Mesodermal cell (in vitro differentiated cells): ENCODE measurements at regions not wholly inside any gene's neighbourhood (a gene's known extent, or its start where the extent isn't known, plus 50 kb on each side); places are given as distances from the start of the nearest gene placed in this dataset.

Experiments used
- H3K27ac ChIP-seq: 2 replicates; pipeline ENCODE4 v1.7.0; 2013; ENCODE audit warnings: mild to moderate bottlenecking, low read depth, low read length, moderate library complexity; ENCODE audit not compliant: severe bottlenecking
- H3K36me3 ChIP-seq: 2 replicates; pipeline ENCODE4 v1.7.1; 2013; ENCODE audit warnings: mild to moderate bottlenecking, low read length, moderate library complexity; ENCODE audit not compliant: control insufficient read depth, insufficient read depth
- H3K4me1 ChIP-seq: one replicate; pipeline ENCODE4 v1.7.1; 2013; ENCODE audit warnings: mild to moderate bottlenecking, low read length; ENCODE audit not compliant: insufficient read depth, control insufficient read depth, poor library complexity, severe bottlenecking
- H3K4me3 ChIP-seq: 2 replicates; pipeline ENCODE4 v1.7.0; 2013; ENCODE audit warnings: low read length, control low read depth, mild to moderate bottlenecking; ENCODE audit not compliant: insufficient read depth, poor library complexity, severe bottlenecking; ENCODE audit errors: extremely low read depth
- H3K9me3 ChIP-seq: 2 replicates; pipeline ENCODE4 v1.7.1; 2013; ENCODE audit warnings: mild to moderate bottlenecking, low read length, moderate library complexity; ENCODE audit not compliant: control insufficient read depth
- WGBS, 2 experiments: methylation state at CpG; one replicate each; pipeline ENCODE4 v1.1.5; 2013; ENCODE audit warnings: missing lambda C conversion rate in 2 of 2; ENCODE audit not compliant: insufficient coverage in 2 of 2; 5-methylcytosine and 5-hydroxymethylcytosine counted together

DNA sequence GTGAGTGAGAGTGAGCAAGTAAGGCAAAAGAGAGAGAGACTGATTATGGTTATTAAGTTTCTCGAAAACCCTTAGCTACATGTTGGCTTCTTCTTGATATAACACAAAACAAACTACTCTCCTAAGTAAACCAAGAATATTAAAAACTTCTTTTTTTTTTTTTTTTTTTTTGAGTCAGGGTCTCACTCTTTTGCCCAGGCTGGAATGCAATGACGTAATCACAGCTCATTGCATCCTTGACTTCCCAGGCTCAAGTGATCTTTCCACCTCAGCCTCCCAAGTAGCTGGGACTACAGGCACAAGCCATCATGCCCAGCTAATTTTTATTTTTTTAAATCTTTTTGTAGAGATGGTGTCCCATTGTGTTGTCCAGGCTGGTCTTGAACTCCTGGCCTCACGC, 102.2 kb upstream of the IL6 start:
- no peak overlapping the region for H3K27ac ChIP-seq
- no peaks in the 10 kb centered on the region for H3K9me3 ChIP-seq
- H3K4me3 ChIP-seq: no peak overlapping the region
- WGBS, 2 experiments: 60 to 100% methylated on average over 1 of the region's 3 CpGs
- H3K4me1 ChIP-seq: peaks cover 4% of the 10 kb centered on the region
- no peaks in the 10 kb centered on the region for H3K36me3 ChIP-seq

DNA sequence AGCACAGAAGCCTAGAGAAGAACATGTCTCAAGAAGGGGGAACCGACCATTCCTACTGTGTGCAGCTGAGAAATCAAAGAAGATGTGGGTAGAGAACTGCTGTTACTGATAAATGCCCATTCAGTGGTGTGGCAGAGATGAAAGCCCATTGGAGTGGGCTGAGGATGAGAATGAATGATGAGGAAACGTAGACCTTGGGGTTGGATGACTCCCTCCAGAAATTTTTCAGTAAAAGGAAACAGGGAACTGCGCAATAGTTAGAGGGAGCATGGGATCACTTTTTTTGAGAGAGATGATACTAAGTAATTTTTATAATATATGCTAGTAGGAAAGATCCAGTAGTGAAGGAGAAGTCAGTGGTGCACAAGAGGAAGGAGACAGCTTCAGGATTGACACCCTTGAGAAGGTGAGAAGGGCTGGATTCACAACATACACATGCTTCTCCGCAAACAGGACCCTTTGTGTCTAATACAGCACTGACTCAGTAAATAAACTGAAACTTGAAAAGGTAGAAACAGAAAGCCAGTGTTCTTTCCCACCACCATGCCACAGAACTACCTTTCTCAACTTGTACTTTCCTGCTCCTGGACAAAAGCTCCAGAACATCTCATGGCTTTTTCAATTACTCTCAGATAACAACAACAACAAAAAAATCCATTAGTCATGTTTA, 104.7 kb upstream of the IL6 start:
- Histone ChIP-seq H3K9me3 (peaks cover 9% of the 10 kb centered on the region), H3K4me3 (no peak overlapping the region), H3K27ac (no peak overlapping the region), H3K4me1 (peaks cover 3% of the 10 kb centered on the region), H3K36me3 (no peaks in the 10 kb centered on the region)
- WGBS, 2 experiments: 90 to 100% methylated on average over 2 to 3 of the region's 4 CpGs

DNA sequence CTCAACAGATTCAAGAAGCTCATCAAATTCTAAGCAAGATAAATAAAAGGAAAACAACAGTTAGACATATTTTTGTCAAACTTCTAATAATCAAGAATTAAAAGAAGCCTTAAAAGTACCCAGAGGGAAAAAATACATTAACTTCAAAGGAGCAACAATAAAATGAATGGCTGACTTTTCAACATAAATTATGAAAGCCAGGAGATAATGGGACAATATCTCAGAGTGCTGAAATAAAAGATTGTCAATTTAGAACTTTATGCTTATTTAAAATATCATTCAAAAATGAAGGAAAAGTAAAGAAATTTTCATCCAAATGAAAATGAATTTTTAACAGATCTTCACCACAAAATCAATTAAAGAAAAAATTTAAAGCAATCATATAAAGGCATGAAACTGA, 108.5 kb upstream of the IL6 start:
- Histone ChIP-seq H3K9me3 (peaks cover 14% of the 10 kb centered on the region), H3K36me3 (no peaks in the 10 kb centered on the region), H3K4me1 (no peaks in the 10 kb centered on the region), H3K4me3 (no peak overlapping the region), H3K27ac (no peak overlapping the region)

DNA sequence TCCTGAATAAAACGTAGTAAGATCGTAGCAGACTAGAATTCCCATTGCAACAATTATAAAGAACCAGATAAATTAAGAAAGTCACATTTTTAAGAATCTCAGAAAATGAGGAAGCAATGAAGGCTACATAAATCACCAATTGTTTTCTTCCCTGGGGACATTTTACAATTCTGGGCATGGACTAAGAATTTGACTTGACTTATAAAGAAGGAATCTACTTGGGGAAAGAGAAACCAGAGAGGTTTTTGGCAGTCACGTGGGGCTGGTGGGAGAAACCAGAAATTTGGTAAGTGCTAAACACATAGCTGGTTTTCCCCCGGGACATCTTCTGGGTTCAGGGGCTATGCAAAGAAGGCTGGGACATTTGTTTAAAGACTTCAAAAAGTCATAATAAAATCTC, 109.8 kb upstream of the IL6 start:
- 71 to 89% methylated on average over 1 to 3 of the region's 4 CpGs for WGBS, 2 experiments
- Histone ChIP-seq H3K36me3 (no peaks in the 10 kb centered on the region), H3K4me3 (no peak overlapping the region), H3K4me1 (no peaks in the 10 kb centered on the region), H3K9me3 (peaks cover 14% of the 10 kb centered on the region), H3K27ac (no peak overlapping the region)

DNA sequence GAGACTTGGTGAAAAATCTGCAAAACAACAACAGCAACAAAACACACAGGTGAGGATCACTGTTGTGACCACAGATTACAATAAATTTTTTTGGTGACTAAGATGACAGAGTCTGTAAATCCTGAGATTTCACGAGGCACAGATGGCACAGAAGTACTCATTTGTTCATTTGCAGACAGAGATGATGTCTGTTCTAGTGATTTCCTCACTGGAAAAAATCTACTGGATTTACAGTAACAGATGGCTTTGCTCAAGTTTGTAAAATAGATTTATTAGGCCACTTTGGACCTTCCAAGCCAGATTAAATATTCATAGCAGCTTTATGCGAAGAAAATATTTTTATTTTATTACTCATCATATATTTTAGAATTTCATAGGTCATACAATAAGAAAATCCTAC, 113.5 kb upstream of the IL6 start:
- Histone ChIP-seq H3K36me3 (no peaks in the 10 kb centered on the region), H3K27ac (no peak overlapping the region), H3K4me1 (peaks cover 9% of the 10 kb centered on the region), H3K4me3 (no peak overlapping the region), H3K9me3 (peaks cover 14% of the 10 kb centered on the region)
- WGBS, 2 experiments: 92% methylated on average over 1 of the region's 2 CpGs; no CpG with 5 or more reads in 1 of the 2 experiments

DNA sequence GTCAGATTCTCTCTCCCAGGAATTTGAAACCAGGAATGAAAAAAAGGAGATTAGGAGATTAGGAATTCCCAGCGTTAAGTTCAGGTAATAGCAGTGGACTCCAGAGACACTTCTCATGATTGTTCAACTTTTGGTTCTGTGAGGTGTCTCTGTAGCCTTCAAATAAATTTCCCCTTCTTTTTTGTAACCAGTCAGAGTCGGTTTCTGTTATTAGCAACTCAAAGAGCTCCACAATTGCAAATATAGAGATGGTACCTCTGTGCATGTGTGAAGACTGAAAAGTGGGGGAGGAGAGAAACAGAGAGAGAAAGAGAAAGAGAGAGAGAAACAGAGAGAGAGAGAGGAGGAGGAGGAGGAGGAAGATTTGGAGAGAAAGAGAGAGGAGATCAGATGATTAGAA, 112.8 kb upstream of the STEAP1B start:
- Histone ChIP-seq H3K4me1 (peaks cover 9% of the 10 kb centered on the region), H3K9me3 (peaks cover 10% of the 10 kb centered on the region), H3K27ac (no peak overlapping the region), H3K4me3 (no peak overlapping the region), H3K36me3 (no peaks in the 10 kb centered on the region)
- WGBS, 2 experiments: 100% methylated on average over 1 of the region's 2 CpGs; no CpG with 5 or more reads in 1 of the 2 experiments

DNA sequence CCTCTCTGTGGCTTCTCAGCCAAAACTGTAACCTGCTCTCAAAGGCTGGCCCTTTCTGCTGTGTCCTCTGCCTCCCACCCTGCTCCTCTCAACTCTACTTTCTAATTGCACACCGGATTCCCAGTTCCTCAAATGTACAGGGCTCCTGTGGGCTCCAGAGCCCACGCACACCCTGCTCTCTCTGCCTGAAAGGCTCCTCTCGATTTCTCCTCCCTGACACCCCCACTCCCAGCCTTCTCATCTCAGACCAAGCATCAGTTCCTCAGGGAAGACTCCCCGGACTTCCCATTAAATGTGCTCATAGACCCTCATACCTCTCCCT, 111.7 kb upstream of the STEAP1B start:
- WGBS, 2 experiments: 90 to 91% methylated on average over 4 of the region's 4 CpGs
- H3K27ac ChIP-seq: no peak overlapping the region
- no peaks in the 10 kb centered on the region for H3K9me3 ChIP-seq
- no peak overlapping the region for H3K4me3 ChIP-seq
- H3K36me3 ChIP-seq: no peaks in the 10 kb centered on the region
- peaks cover 9% of the 10 kb centered on the region for H3K4me1 ChIP-seq

DNA sequence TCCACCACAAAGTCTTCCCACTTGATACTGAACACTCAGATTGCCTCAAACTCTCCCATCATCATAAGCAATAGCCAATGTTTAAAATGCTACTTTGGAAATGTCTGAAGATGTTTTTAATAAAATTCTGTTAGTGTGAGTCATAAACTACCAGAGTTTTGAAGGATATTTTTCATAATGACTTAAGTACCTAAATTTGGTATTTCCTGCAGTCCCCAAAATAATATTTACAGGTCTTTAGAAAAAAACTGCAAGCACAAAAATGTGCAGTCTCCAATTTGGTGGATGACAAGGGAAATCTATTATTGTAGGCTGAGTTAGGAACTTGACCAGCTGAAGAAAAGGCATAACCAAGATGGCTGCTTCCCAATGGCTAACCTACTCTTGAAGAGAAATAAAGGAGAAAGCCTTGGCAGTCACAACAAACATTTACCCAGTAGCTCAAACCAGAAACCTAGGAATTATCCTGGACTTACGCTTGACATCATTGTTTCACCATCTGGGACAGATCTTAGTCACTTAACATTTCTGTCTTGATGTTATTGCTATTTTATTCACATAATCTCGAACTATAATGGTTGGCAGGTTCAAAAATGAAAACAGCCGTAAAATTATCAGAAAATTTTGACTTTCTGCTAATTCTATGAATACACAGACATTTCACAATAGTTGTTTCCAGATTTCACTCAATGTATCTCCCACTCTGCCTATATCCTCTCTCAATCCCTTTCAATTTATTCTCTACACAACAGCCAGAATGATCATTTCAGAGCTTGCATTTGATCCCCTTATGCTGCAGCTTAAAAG, 111.2 kb upstream of the STEAP1B start:
- H3K27ac ChIP-seq: no peak overlapping the region
- H3K36me3 ChIP-seq: no peaks in the 10 kb centered on the region
- H3K9me3 ChIP-seq: no peaks in the 10 kb centered on the region
- no peak overlapping the region for H3K4me3 ChIP-seq
- 90 to 100% methylated on average over 1 of the region's 3 CpGs for WGBS, 2 experiments
- peaks cover 9% of the 10 kb centered on the region for H3K4me1 ChIP-seq

DNA sequence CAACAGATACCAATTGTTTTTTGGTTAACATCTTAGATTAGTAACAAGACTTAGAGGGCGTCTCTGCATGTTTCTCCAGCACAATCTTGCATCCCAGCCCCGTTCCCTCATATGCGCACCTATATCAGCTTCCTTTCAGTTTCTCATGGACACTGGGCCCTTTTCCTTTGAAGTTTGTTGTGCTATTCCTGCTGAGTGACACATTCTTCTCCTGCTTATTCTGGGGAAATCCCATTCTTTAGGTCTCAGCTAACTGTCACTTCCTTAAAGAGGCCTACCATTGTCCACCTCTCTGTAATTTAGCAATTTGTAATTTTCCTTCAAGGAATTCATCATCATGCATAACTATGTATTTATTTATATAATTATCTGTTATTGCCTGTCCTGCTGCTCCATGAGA, 110.3 kb upstream of the STEAP1B start:
- WGBS, 2 experiments: 60 to 86% methylated on average over 1 to 3 of the region's 3 CpGs
- H3K4me1 ChIP-seq: peaks cover 9% of the 10 kb centered on the region
- no peaks in the 10 kb centered on the region for H3K9me3 ChIP-seq
- no peak overlapping the region for H3K4me3 ChIP-seq
- H3K36me3 ChIP-seq: no peaks in the 10 kb centered on the region
- no peak overlapping the region for H3K27ac ChIP-seq

DNA sequence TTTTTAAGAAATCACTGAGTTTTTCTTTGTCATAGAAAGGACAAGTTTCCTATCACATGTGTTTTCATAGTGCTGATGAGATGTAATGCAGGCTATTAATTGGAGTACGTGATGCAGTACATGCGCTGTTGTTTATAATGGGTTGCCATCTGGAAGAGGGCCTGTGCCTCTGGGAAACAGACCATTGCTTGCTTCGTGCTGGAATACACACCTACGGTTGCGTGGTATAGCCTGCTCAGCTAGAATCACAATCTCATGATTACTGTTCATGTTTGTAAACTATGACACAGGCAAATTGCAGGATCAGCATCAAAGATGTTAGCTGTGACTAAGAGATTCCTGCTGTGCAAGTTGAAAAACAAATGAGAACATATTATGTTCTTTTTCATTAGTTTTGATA, 107.2 kb upstream of the STEAP1B start:
- no peak overlapping the region for H3K27ac ChIP-seq
- no peaks in the 10 kb centered on the region for H3K9me3 ChIP-seq
- no peaks in the 10 kb centered on the region for H3K36me3 ChIP-seq
- H3K4me3 ChIP-seq: no peak overlapping the region
- 100% methylated on average over 2 to 5 of the region's 5 CpGs for WGBS, 2 experiments
- peaks cover 9% of the 10 kb centered on the region for H3K4me1 ChIP-seq

DNA sequence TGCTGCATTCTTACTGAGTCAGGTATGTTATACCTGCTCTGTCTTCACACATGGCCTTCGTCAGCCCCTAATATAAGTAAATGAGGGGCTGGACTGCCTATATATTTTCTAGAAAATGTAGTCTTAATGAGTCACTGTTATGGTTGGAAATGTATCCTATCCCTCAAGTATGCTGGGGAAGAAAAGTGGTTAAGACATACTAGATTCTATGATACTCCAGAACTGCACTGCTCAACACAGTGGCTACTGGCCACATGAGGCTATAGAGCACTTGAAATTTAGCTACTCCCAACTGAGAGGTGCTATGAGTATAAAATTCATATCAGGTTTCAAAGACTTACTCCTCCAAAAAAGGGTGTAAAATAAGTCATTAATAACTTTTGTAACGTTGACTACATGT, 104.3 kb upstream of the STEAP1B start:
- H3K27ac ChIP-seq: no peak overlapping the region
- H3K4me3 ChIP-seq: no peak overlapping the region
- peaks cover 6% of the 10 kb centered on the region for H3K4me1 ChIP-seq
- WGBS, 2 experiments: no CpG with 5 or more reads among the region's 2 CpGs
- H3K36me3 ChIP-seq: no peaks in the 10 kb centered on the region
- no peaks in the 10 kb centered on the region for H3K9me3 ChIP-seq
